B cell (primary cell): ENCODE measurements at regions not wholly inside any gene's neighbourhood (a gene's known extent, or its start where the extent isn't known, plus 50 kb on each side); places are given as distances from the start of the nearest gene placed in this dataset.
A peak's percentile ranks its signal among the peaks of the same experiment; 100 is the strongest.

Experiments used
- ATAC-seq: fragments of 200-7000 bp; cut with Tn5 transposase; one replicate; pipeline ENCODE4 v1.10.0; 2021; ENCODE audit warnings: low read depth, mild to moderate bottlenecking, moderate number of reproducible peaks, moderate library complexity
- CTCF ChIA-PET: fragments of 350-600 bp; sonication (Branson Sonifier 250); formaldehyde crosslinking; loops from one replicate; lab custom pipeline; 2021; ENCODE audit warnings: antibody characterized with exemption, inconsistent platforms; lab: Charles Lee
- POLR2A ChIA-PET: fragments of 350-600 bp; sonication (Branson Sonifier 250); formaldehyde crosslinking; loops from one replicate; lab custom pipeline; 2021; ENCODE audit warnings: antibody characterized with exemption; lab: Charles Lee
- DNase-seq: peaks from one replicate; pipeline ENCODE4 v3.0.0; 2013
- H2AFZ ChIP-seq: 2 replicates; pipeline ENCODE4 v1.6.1; 2012; ENCODE audit warnings: mild to moderate bottlenecking, low read depth, low read length; ENCODE audit not compliant: insufficient read depth, poor library complexity, severe bottlenecking
- H3K27ac ChIP-seq, 2 donors: 1 replicate in 1 of 2; 2 replicates in 1 of 2; pipeline ENCODE4 v1.5.1; 2012 to 2013; ENCODE audit warnings: low read length in 2 of 2, mild to moderate bottlenecking in 2 of 2, moderate library complexity in 1 of 2
- H3K27me3 ChIP-seq, 4 experiments: fragments of 200-600 bp in 1 of 4; sonication (generic) in 1 of 4; replicated peaks in 1 of 4; 1 replicate in 2 of 4; 2 replicates in 2 of 4; pipeline versions ENCODE4 v1.6.1 to v1.7.0; 2013 to 2016; ENCODE audit warnings: low read length in 3 of 4, mild to moderate bottlenecking in 2 of 4, mixed read lengths in 1 of 4, moderate library complexity in 1 of 4; ENCODE audit not compliant: insufficient read depth in 4 of 4, control insufficient read depth in 3 of 4; ENCODE audit errors: control extremely low read depth in 1 of 4
- H3K36me3 ChIP-seq, 2 experiments: replicated peaks in 1 of 2; 1 replicate in 1 of 2; 2 replicates in 1 of 2; pipeline versions ENCODE4 v1.6.1 to v1.7.1; 2013; ENCODE audit warnings: low read length in 1 of 2; ENCODE audit not compliant: insufficient read depth in 2 of 2, control insufficient read depth in 1 of 2; ENCODE audit errors: control extremely low read depth in 1 of 2, extremely low read depth in 1 of 2
- H3K4me1 ChIP-seq, 2 donors: fragments of 200-600 bp in 1 of 2; sonication (generic) in 1 of 2; 1 replicate in 1 of 2; 2 replicates in 1 of 2; pipeline versions ENCODE4 v1.5.1 to v1.6.1; 2013 to 2017; ENCODE audit warnings: low read length in 2 of 2; ENCODE audit not compliant: control insufficient read depth in 2 of 2, insufficient read depth in 2 of 2
- H3K4me2 ChIP-seq: replicated peaks from 2 replicates; pipeline ENCODE3; 2012; ENCODE audit warnings: mild to moderate bottlenecking, low read depth, low read length; ENCODE audit not compliant: poor library complexity, severe bottlenecking
- H3K4me3 ChIP-seq, 5 experiments: fragments of 200-600 bp in 1 of 5; sonication (generic) in 1 of 5; 1 replicate in 3 of 5; 2 replicates in 2 of 5; pipeline versions ENCODE4 v1.5.1 to v1.7.0; 2011 to 2016; ENCODE audit warnings: low read length in 4 of 5, mild to moderate bottlenecking in 4 of 5, low read depth in 2 of 5, control low read depth in 1 of 5, moderate library complexity in 1 of 5; ENCODE audit not compliant: insufficient read depth in 1 of 5; ENCODE audit errors: control extremely low read depth in 1 of 5, extremely low read depth in 1 of 5
- H3K79me2 ChIP-seq: fragments of 200-600 bp; sonication (generic); one replicate; pipeline ENCODE4 v1.6.0; 2016; ENCODE audit warnings: low read length; ENCODE audit not compliant: control insufficient read depth, insufficient read depth
- H3K9ac ChIP-seq: fragments of 200-600 bp; sonication (generic); 2 replicates; pipeline ENCODE4 v1.6.1; 2017; ENCODE audit warnings: mild to moderate bottlenecking, low read length, moderate library complexity
- H3K9me3 ChIP-seq, 3 donors: one replicate each; pipeline versions ENCODE4 v1.6.1 to v1.7.1; 2013; ENCODE audit warnings: low read length in 2 of 3; ENCODE audit not compliant: control insufficient read depth in 2 of 3, insufficient read depth in 1 of 3; ENCODE audit errors: control extremely low read depth in 1 of 3
- H4K20me1 ChIP-seq: 2 replicates; pipeline ENCODE4 v1.6.0; 2012; ENCODE audit warnings: mild to moderate bottlenecking, low read length; ENCODE audit not compliant: insufficient read depth, control insufficient read depth, poor library complexity, severe bottlenecking
- H3K27ac Mint-ChIP-seq: one replicate; pipeline ENCODE4 v1.8.0; 2021; ENCODE audit warnings: mixed read lengths
- H3K27me3 Mint-ChIP-seq: one replicate; pipeline ENCODE4 v1.8.0; 2021; ENCODE audit warnings: mixed read lengths
- H3K4me1 Mint-ChIP-seq: one replicate; pipeline ENCODE4 v1.8.0; 2021; ENCODE audit warnings: mixed read lengths
- H3K4me3 Mint-ChIP-seq: one replicate; pipeline ENCODE4 v1.8.0; 2021; ENCODE audit warnings: mixed read lengths
- H3K9me3 Mint-ChIP-seq: one replicate; pipeline ENCODE4 v1.8.0; 2022; ENCODE audit warnings: mixed read lengths; ENCODE audit not compliant: insufficient read depth
- EZH2 ChIP-seq: IDR thresholded peaks from 2 replicates; pipeline ENCODE4 v1.6.1; 2012; ENCODE audit warnings: borderline replicate concordance, low read depth, mild to moderate bottlenecking, moderate library complexity, low read length; ENCODE audit not compliant: insufficient read depth, poor library complexity, severe bottlenecking
- WGBS: methylation state at CpG from one replicate; pipeline ENCODE4 v1.1.5; 2013; ENCODE audit warnings: missing lambda C conversion rate; ENCODE audit not compliant: insufficient coverage; 5-methylcytosine and 5-hydroxymethylcytosine counted together
- intact Hi-C: fragments of 100-400 bp; cut with micrococcal nuclease; formaldehyde crosslinking; loops from one replicate; pipeline ENCODE4 v1.10.0; 2022
- TF ChIP-seq, protein P1 (sequence below): fragments of 200-600 bp; IDR thresholded peaks from one replicate; pipeline ENCODE4 v1.8.0; 2022; ENCODE audit warnings: antibody characterized with exemption, mild to moderate bottlenecking

DNA sequence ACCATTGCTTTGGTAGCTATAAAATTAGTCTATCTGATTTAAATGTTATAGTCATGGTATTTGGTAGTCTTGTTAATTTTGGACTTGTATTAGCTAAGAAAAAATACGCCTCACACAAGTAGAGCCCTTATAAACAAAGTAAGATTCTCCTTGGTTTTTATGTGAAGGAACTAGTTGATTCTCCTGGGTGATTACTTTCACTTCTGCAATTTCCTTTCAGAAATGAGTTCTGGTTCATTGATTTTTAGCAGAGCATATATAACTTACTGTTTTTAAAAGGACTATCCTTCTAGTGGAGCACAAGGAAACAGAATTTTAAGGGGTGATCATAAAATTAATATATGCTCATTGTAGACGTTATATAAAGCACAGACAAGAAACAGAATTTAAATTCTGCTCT is 120.1 kb downstream of the BACH1 start:
- ChIA-PET CTCF (no interaction called here), POLR2A (no interaction called here)
- Histone ChIP-seq H3K9ac (no peak overlapping the region), H3K9me3 (no peaks in the 10 kb centered on the region), H3K4me2 (peak overlapping the region; percentile 29), H2AFZ (no peak overlapping the region), H4K20me1 (no peaks in the 10 kb centered on the region), H3K27me3 (no peaks in the 10 kb centered on the region), H3K4me3 (no peak overlapping the region), H3K27ac (no peak overlapping the region), H3K79me2 (no peaks in the 10 kb centered on the region), H3K4me1 (peaks cover 0 to 9% of the 10 kb centered on the region in 2 donors), H3K36me3 (no peaks in the 10 kb centered on the region)
- Mint-ChIP-seq H3K4me3 (no peak overlapping the region), H3K9me3 (no peaks in the 10 kb centered on the region), H3K4me1 (peaks cover 15% of the 10 kb centered on the region), H3K27ac (no peak overlapping the region), H3K27me3 (no peaks in the 10 kb centered on the region)
- ATAC-seq (peak; percentile 70), DNase-seq (peak; percentile 58)
- no CpG with 5 or more reads among the region's 2 CpGs for WGBS
- TF ChIP-seq, protein P1, sequence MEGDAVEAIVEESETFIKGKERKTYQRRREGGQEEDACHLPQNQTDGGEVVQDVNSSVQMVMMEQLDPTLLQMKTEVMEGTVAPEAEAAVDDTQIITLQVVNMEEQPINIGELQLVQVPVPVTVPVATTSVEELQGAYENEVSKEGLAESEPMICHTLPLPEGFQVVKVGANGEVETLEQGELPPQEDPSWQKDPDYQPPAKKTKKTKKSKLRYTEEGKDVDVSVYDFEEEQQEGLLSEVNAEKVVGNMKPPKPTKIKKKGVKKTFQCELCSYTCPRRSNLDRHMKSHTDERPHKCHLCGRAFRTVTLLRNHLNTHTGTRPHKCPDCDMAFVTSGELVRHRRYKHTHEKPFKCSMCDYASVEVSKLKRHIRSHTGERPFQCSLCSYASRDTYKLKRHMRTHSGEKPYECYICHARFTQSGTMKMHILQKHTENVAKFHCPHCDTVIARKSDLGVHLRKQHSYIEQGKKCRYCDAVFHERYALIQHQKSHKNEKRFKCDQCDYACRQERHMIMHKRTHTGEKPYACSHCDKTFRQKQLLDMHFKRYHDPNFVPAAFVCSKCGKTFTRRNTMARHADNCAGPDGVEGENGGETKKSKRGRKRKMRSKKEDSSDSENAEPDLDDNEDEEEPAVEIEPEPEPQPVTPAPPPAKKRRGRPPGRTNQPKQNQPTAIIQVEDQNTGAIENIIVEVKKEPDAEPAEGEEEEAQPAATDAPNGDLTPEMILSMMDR = no peak
- TF ChIP-seq EZH2 = no peak
- intact Hi-C loops = no loop called here

DNA sequence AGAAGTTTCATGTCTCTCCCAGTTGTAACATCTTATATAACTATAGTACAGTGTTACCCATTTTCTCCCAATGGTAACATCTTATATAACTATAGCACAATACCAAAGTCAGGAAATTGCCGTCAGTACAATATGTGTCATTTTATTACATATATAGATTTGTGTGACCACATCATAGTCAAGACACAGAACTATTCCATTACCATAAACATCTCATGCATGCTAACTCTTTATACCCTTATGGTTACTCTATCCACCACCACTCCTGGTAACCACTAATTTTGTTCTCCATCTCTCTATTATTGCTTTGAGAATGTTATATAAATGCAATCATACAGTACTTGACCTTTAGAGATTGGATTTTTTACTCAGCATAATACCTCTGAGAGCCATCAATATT is 120.7 kb downstream of the BACH1 start:
- POLR2A ChIA-PET = no interaction called here
- H3K4me3 Mint-ChIP-seq = no peak overlapping the region

More for the DNA sequence above, 120.7 kb downstream of the BACH1 start:
- DNase-seq (no peak), ATAC-seq (no peak)
- no peak overlapping the region for H2AFZ ChIP-seq
- Mint-ChIP-seq H3K27ac (no peak overlapping the region), H3K4me1 (peaks cover 16% of the 10 kb centered on the region), H3K9me3 (no peaks in the 10 kb centered on the region), H3K27me3 (no peaks in the 10 kb centered on the region)
- H3K9me3 ChIP-seq = no peaks in the 10 kb centered on the region
- no peaks in the 10 kb centered on the region for H3K27me3 ChIP-seq
- WGBS = no CpG with 5 or more reads among the region's 1 CpG
- no peak for TF ChIP-seq EZH2
- TF ChIP-seq, protein P1 = no peak
- no peak overlapping the region for H3K4me2 ChIP-seq
- intact Hi-C loops = no loop called here
- H3K27ac ChIP-seq = no peak overlapping the region
- CTCF ChIA-PET = no interaction called here
- H3K79me2 ChIP-seq = no peaks in the 10 kb centered on the region
- H3K9ac ChIP-seq = no peak overlapping the region
- no peaks in the 10 kb centered on the region for H4K20me1 ChIP-seq
- peaks cover 0 to 9% of the 10 kb centered on the region in 2 donors for H3K4me1 ChIP-seq
- no peak overlapping the region for H3K4me3 ChIP-seq
- H3K36me3 ChIP-seq = no peaks in the 10 kb centered on the region
